Body of pancreas (tissue), 4 donors: ENCODE measurements at regions not wholly inside any gene's neighbourhood (a gene's known extent, or its start where the extent isn't known, plus 50 kb on each side); places are given as distances from the start of the nearest gene placed in this dataset.

Experiments used
- POLR2A ChIP-seq, 3 donors: fragments of 450-650 bp; IDR thresholded peaks; one replicate each; pipeline ENCODE4 v1.6.1; 2016; ENCODE audit warnings: antibody characterized with exemption in 3 of 3, mild to moderate bottlenecking in 2 of 3
- TF ChIP-seq, protein P1 (sequence below), 7 experiments: fragments of 450-650 bp in 4 of 7; fragments of 200-600 bp in 3 of 7; sonication (generic) in 3 of 7; IDR thresholded peaks; one replicate each; pipeline ENCODE4 v1.5.1; 2016 to 2019; ENCODE audit warnings: antibody characterized with exemption in 7 of 7

DNA sequence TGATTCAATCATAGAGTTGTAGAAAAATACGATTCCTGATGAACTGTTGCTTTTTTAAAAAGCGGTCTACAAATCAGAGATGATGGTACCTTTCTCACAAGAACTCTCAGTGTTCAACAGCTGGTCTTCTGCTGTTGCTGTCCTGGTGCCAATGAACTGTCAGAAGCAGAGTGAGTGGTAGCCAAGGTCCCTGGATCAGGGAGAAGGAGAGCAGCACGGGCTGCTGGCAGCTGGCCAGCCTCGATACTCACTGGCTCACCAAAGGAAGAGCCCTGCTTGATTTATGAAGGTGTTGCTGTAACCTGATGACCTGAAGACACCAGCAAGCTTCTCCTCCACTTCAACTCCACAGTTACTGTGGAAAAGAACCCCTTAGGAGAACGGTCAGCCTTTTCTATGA is 300.8 kb upstream of the SOX11 start:
- TF ChIP-seq, protein P1, sequence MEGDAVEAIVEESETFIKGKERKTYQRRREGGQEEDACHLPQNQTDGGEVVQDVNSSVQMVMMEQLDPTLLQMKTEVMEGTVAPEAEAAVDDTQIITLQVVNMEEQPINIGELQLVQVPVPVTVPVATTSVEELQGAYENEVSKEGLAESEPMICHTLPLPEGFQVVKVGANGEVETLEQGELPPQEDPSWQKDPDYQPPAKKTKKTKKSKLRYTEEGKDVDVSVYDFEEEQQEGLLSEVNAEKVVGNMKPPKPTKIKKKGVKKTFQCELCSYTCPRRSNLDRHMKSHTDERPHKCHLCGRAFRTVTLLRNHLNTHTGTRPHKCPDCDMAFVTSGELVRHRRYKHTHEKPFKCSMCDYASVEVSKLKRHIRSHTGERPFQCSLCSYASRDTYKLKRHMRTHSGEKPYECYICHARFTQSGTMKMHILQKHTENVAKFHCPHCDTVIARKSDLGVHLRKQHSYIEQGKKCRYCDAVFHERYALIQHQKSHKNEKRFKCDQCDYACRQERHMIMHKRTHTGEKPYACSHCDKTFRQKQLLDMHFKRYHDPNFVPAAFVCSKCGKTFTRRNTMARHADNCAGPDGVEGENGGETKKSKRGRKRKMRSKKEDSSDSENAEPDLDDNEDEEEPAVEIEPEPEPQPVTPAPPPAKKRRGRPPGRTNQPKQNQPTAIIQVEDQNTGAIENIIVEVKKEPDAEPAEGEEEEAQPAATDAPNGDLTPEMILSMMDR (IDR thresholded peaks at IDR 0.05) = no peak
- TF ChIP-seq POLR2A (IDR thresholded peaks at IDR 0.05) = no peak
